Osteoblast (primary cell): ENCODE measurements at regions not wholly inside any gene's neighbourhood (a gene's known extent, or its start where the extent isn't known, plus 50 kb on each side); places are given as distances from the start of the nearest gene placed in this dataset.

Source experiments
- DNase-seq: peaks from one replicate; pipeline ENCODE4 v3.0.0; 2011; ENCODE audit warnings: low spot score, mixed read lengths; ENCODE audit not compliant: insufficient read length; ENCODE audit errors: missing footprints
- H2AFZ ChIP-seq: 2 replicates; pipeline ENCODE4 v1.6.0; 2011; ENCODE audit warnings: mild to moderate bottlenecking, low read length
- H3K27ac ChIP-seq: 2 replicates; pipeline ENCODE4 v1.5.1; 2011; ENCODE audit warnings: mild to moderate bottlenecking, low read depth, low read length, moderate library complexity
- H3K27me3 ChIP-seq: 2 replicates; pipeline ENCODE4 v1.6.0; 2012; ENCODE audit warnings: mild to moderate bottlenecking, control low read depth, inconsistent platforms, low read length, moderate library complexity; ENCODE audit not compliant: insufficient read depth
- H3K36me3 ChIP-seq: 2 replicates; pipeline ENCODE4 v1.5.1; 2011; ENCODE audit warnings: mild to moderate bottlenecking, low read length, control low read depth, moderate library complexity; ENCODE audit not compliant: insufficient read depth
- H3K4me1 ChIP-seq: 2 replicates; pipeline ENCODE4 v1.5.1; 2011; ENCODE audit warnings: mild to moderate bottlenecking, low read length, control low read depth, moderate library complexity; ENCODE audit not compliant: insufficient read depth
- H3K4me2 ChIP-seq: 2 replicates; pipeline ENCODE4 v1.6.0; 2011; ENCODE audit warnings: mild to moderate bottlenecking, low read length; ENCODE audit not compliant: insufficient read depth
- H3K4me3 ChIP-seq: fragments of 200-600 bp; sonication (generic); 3 replicates; pipeline ENCODE4 v1.5.1; 2012; ENCODE audit warnings: mild to moderate bottlenecking, low read length, inconsistent platforms; ENCODE audit not compliant: insufficient read depth
- H3K79me2 ChIP-seq: 2 replicates; pipeline ENCODE4 v1.6.0; 2012; ENCODE audit warnings: mild to moderate bottlenecking, low read length, control low read depth, inconsistent platforms; ENCODE audit not compliant: insufficient read depth
- H3K9me3 ChIP-seq: 2 replicates; pipeline ENCODE4 v1.5.1; 2011; ENCODE audit warnings: low read depth, low read length, control low read depth
- H4K20me1 ChIP-seq: 2 replicates; pipeline ENCODE4 v1.6.0; 2012; ENCODE audit warnings: mild to moderate bottlenecking, low read length, control low read depth; ENCODE audit not compliant: insufficient read depth
- TF ChIP-seq, protein P1 (sequence below): IDR thresholded peaks from 2 replicates; pipeline ENCODE4 v1.5.1; 2011; ENCODE audit warnings: mild to moderate bottlenecking, low read depth, low read length, moderate library complexity; ENCODE audit errors: extremely low read depth

DNA sequence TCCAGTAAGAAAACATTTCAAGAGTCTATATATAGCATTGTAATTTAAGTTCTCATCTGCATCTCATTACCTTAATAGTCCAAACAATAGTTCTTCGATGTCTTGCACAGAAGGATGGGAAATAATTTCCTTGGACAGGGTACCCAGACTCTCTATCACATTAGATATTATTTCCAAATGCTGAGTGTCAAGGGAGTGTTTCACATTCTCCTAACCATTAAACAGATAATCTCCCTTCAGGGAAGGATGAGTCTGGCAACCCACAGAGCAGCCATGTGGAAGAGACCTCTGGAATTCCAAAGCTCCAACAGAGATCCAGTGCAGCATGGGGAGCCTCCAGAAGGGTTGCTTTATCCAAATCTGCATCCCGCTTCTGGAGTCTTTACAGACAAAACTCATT, 89.6 kb downstream of the FZD1 start:
- H3K4me2 ChIP-seq, result no peak overlapping the region
- no peaks in the 10 kb centered on the region for H3K36me3 ChIP-seq
- no peaks in the 10 kb centered on the region for H3K79me2 ChIP-seq
- peaks cover 7% of the 10 kb centered on the region for H3K27me3 ChIP-seq
- TF ChIP-seq, protein P1, sequence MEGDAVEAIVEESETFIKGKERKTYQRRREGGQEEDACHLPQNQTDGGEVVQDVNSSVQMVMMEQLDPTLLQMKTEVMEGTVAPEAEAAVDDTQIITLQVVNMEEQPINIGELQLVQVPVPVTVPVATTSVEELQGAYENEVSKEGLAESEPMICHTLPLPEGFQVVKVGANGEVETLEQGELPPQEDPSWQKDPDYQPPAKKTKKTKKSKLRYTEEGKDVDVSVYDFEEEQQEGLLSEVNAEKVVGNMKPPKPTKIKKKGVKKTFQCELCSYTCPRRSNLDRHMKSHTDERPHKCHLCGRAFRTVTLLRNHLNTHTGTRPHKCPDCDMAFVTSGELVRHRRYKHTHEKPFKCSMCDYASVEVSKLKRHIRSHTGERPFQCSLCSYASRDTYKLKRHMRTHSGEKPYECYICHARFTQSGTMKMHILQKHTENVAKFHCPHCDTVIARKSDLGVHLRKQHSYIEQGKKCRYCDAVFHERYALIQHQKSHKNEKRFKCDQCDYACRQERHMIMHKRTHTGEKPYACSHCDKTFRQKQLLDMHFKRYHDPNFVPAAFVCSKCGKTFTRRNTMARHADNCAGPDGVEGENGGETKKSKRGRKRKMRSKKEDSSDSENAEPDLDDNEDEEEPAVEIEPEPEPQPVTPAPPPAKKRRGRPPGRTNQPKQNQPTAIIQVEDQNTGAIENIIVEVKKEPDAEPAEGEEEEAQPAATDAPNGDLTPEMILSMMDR, result no peak
- DNase-seq, result no peak
- H4K20me1 ChIP-seq, result no peaks in the 10 kb centered on the region
- no peaks in the 10 kb centered on the region for H3K9me3 ChIP-seq
- H3K4me3 ChIP-seq, result no peak overlapping the region
- H2AFZ ChIP-seq, result no peak overlapping the region
- no peak overlapping the region for H3K27ac ChIP-seq
- no peaks in the 10 kb centered on the region for H3K4me1 ChIP-seq

DNA sequence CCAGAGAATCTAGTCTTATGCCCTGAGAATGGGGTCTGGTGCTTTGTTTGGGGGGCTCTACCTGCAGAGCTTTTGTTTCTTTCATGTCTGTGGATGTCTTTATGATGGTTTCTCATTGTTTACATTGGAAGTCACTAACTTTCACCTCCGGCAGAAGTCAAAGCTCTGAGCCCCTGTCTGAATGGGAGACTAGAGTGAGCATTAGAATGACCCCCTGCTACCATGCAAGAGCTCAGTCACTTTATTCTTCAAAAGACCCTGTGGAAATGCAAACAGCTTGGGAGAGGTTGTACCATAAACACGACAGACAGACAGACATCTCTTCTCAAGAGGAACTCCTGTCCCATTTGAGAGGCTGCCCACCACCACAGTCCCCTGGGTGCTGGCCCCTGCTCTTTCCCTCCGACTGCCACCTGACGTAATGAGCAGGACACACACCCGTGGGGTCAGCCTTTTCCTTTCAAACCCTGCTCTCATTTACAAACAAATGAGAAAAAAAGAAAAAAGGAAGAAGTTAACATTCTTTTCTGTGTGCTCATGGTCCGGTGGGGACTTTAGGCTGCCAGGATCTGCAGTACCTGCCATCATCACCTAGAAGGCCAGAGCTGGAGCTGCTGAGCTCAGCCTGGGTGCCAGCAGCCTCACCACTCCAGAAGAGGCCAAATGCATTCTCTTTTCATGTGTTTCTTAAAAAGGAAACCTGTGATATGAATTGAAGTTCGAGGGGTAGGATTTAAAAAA, 91.6 kb downstream of the FZD1 start:
- Histone ChIP-seq H3K4me2 (no peak overlapping the region), H2AFZ (no peak overlapping the region), H3K36me3 (no peaks in the 10 kb centered on the region), H4K20me1 (no peaks in the 10 kb centered on the region), H3K27me3 (peaks cover 7% of the 10 kb centered on the region), H3K9me3 (no peaks in the 10 kb centered on the region), H3K4me1 (no peaks in the 10 kb centered on the region), H3K27ac (no peak overlapping the region), H3K79me2 (no peaks in the 10 kb centered on the region), H3K4me3 (no peak overlapping the region)
- TF ChIP-seq, protein P1, result no peak
- DNase-seq, result no peak

DNA sequence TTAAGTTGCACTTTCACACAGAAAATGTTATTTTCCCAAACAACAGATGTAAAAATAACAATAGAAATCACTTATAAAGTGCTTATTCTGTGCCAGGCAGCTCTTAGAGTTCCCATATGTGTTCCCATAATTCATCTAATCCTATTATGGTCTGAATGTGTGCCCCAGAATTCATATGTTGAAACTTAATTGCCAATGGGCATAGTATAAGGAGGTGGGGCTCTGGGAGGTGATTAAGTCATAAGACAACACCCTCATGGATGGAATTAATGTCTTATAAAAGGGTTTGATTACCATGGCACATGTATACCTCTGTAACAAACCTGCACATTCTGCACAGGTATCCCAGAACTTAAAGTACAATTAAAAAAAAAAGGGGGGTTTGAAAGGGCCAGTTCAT, 92.7 kb downstream of the FZD1 start:
- H3K9me3 ChIP-seq, result no peaks in the 10 kb centered on the region
- peaks cover 7% of the 10 kb centered on the region for H3K27me3 ChIP-seq
- H3K27ac ChIP-seq, result no peak overlapping the region
- no peak overlapping the region for H2AFZ ChIP-seq
- no peak for DNase-seq
- no peak overlapping the region for H3K4me3 ChIP-seq
- no peaks in the 10 kb centered on the region for H4K20me1 ChIP-seq
- H3K4me2 ChIP-seq, result no peak overlapping the region
- TF ChIP-seq, protein P1, result no peak
- H3K4me1 ChIP-seq, result no peaks in the 10 kb centered on the region
- H3K79me2 ChIP-seq, result no peaks in the 10 kb centered on the region
- H3K36me3 ChIP-seq, result no peaks in the 10 kb centered on the region

DNA sequence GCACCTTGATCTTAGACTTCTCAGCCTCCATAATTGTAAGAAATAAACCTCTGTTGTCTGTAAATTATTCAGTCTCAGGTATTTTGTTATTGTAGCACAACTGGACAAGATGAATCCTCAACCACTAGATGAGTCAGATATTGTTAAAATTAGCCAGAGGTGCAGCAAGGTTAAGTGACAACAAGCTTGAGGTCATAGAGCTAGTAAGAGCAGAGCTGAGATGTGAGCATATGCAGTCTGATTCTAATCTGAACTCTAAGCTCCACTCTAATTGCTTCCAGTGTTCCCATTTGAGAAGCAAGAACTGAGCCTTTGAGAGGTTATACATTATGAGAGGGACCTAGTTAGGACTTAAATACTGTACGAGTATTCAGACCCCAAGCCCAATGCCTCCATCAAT, 93.1 kb downstream of the FZD1 start:
- TF ChIP-seq, protein P1, result no peak
- Histone ChIP-seq H3K4me1 (no peaks in the 10 kb centered on the region), H3K4me3 (no peak overlapping the region), H3K79me2 (no peaks in the 10 kb centered on the region), H3K9me3 (no peaks in the 10 kb centered on the region), H3K36me3 (no peaks in the 10 kb centered on the region), H2AFZ (no peak overlapping the region), H4K20me1 (no peaks in the 10 kb centered on the region), H3K4me2 (no peak overlapping the region), H3K27ac (no peak overlapping the region), H3K27me3 (peaks cover 7% of the 10 kb centered on the region)
- no peak for DNase-seq
